ENCODE measurements at regions not wholly inside any gene's neighbourhood (a gene's known extent, or its start where the extent isn't known, plus 50 kb on each side); places are given as distances from the start of the nearest gene placed in this dataset.

DNA sequence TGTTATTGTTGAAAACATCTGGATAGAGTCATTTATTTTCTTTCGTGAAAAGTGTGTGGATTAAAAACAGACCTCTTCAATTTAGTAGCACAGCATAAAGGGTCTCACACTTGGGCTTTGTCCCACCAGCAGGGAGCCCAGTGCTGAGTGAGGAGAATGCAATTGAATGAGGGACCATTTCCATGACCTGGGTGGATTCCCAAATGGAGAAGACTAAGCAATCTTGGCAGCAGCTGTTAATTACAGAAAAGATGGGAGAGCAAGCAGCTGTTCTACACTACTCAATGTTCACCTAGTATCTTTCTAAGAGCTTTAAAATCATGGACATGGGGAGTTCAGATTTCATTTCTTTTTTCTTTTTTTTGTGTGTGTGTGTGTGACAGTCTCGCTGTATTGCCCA lies 121.8 kb upstream of the FN1 start:
- H3K4me1 ChIP-seq (replicated peaks in 1 of 4; ENCODE audit: control insufficient read depth in 3 of 4, insufficient read depth in 4 of 4, low read length in 3 of 4): no peaks in the 10 kb centered on the region
- H3K4me2 ChIP-seq (ENCODE audit: insufficient read depth in 1 of 2, low read depth in 2 of 2, low read length in 2 of 2): no peak overlapping the region
- H3K9ac ChIP-seq (replicated peaks in 1 of 4; ENCODE audit: extremely low read depth in 1 of 4, low read depth in 3 of 4, low read length in 3 of 4): no peak overlapping the region
- H3K27me3 ChIP-seq (replicated peaks in 1 of 4; ENCODE audit: control insufficient read depth in 3 of 4, extremely low read depth in 1 of 4, insufficient read depth in 3 of 4, low read length in 3 of 4): no peaks in the 10 kb centered on the region
- H3K23ac ChIP-seq (ENCODE audit: insufficient read length): no peak overlapping the region
- no peak overlapping the region for H3K4me3 ChIP-seq (ENCODE audit: extremely low read depth in 1 of 4, insufficient read depth in 2 of 4, low read depth in 3 of 4, low read length in 4 of 4)
- WGBS, 2 experiments (ENCODE audit: extremely low coverage in 1 of 2, insufficient coverage in 1 of 2, insufficient read length in 1 of 2, insufficient replicate concordance in 2 of 2, low coverage in 1 of 2, low lambda C conversion rate in 2 of 2, missing lambda C conversion rate in 1 of 2): 94% methylated on average over 2 of the region's 2 CpGs; no CpG with 5 or more reads in 1 of the 2 experiments
- H4K8ac ChIP-seq (ENCODE audit: extremely low read depth, insufficient read depth, low read length): no peak overlapping the region
- no peak overlapping the region for H3K56ac ChIP-seq (replicated peaks; ENCODE audit: insufficient read length, low read depth, low read length)
- H3K79me1 ChIP-seq (ENCODE audit: low read depth, low read length): no peaks in the 10 kb centered on the region
- H3K23me2 ChIP-seq (ENCODE audit: low read depth, low read length): no peaks in the 10 kb centered on the region
- no peak overlapping the region for H4K5ac ChIP-seq (ENCODE audit: insufficient read length, low read depth, low read length)
- no peak overlapping the region for H2BK12ac ChIP-seq (ENCODE audit: low read depth, low read length)
- H2BK5ac ChIP-seq (ENCODE audit: low read depth, low read length): no peak overlapping the region
- H2AFZ ChIP-seq (ENCODE audit: low read length): no peak overlapping the region
- H3K9me3 ChIP-seq (ENCODE audit: insufficient read depth in 2 of 2, low read depth in 1 of 2, low read length in 1 of 2): no peaks in the 10 kb centered on the region
- no peak overlapping the region for H2AK5ac ChIP-seq (ENCODE audit: low read depth, low read length)
- no peaks in the 10 kb centered on the region for H3K79me2 ChIP-seq (ENCODE audit: control insufficient read depth in 1 of 2, insufficient read depth in 2 of 2, low read length in 2 of 2)
- CTCF ChIA-PET (ENCODE audit: partially characterized antibody): no interaction called here
- no peak overlapping the region for H3K4ac ChIP-seq (replicated peaks; ENCODE audit: insufficient read length, low read depth, low read length)
- no peaks in the 10 kb centered on the region for H3K36me3 ChIP-seq (ENCODE audit: control insufficient read depth in 2 of 4, insufficient read depth in 4 of 4, low read length in 3 of 4)
- H3K14ac ChIP-seq (ENCODE audit: insufficient read length): no peak overlapping the region
- no peaks in the 10 kb centered on the region for H4K20me1 ChIP-seq (replicated peaks in 1 of 2; ENCODE audit: control insufficient read depth in 1 of 2, insufficient read depth in 2 of 2, low read length in 2 of 2)
- TF ChIP-seq KDM1A (IDR thresholded peaks at IDR 0.05; ENCODE audit: borderline replicate concordance, low read length) (no peak), GABPA (IDR thresholded peaks at IDR 0.05; ENCODE audit: borderline replicate concordance, insufficient read depth, low read length) (no peak), HDAC6 (IDR thresholded peaks at IDR 0.05; ENCODE audit: low read depth, low read length) (no peak), GTF2F1 (IDR thresholded peaks at IDR 0.05; ENCODE audit: borderline replicate concordance, low read depth, low read length) (no peak), RXRA (IDR thresholded peaks at IDR 0.05; ENCODE audit: insufficient read depth, low read depth, low read length) (no peak), SIX5 (IDR thresholded peaks at IDR 0.05; ENCODE audit: low read depth, low read length) (no peak), CHD1 (IDR thresholded peaks at IDR 0.05; ENCODE audit: low read depth, low read length) (no peak), POU5F1 (IDR thresholded peaks at IDR 0.05; ENCODE audit: low read depth, low read length) (no peak), RFX5 (IDR thresholded peaks at IDR 0.05; ENCODE audit: borderline replicate concordance, low read depth, low read length) (no peak), EZH2 (IDR thresholded peaks at IDR 0.05; ENCODE audit: low read depth, low read length, severe bottlenecking) (no peak), ZNF274 (IDR thresholded peaks at IDR 0.05; ENCODE audit: borderline replicate concordance, extremely low read depth, low read length) (no peak), SUZ12 (IDR thresholded peaks at IDR 0.05; ENCODE audit: low read length) (no peak)
- TF ChIP-seq, protein P1, sequence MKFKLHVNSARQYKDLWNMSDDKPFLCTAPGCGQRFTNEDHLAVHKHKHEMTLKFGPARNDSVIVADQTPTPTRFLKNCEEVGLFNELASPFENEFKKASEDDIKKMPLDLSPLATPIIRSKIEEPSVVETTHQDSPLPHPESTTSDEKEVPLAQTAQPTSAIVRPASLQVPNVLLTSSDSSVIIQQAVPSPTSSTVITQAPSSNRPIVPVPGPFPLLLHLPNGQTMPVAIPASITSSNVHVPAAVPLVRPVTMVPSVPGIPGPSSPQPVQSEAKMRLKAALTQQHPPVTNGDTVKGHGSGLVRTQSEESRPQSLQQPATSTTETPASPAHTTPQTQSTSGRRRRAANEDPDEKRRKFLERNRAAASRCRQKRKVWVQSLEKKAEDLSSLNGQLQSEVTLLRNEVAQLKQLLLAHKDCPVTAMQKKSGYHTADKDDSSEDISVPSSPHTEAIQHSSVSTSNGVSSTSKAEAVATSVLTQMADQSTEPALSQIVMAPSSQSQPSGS (IDR thresholded peaks at IDR 0.05; ENCODE audit: low read length): no peak
- no peak overlapping the region for H3K18ac ChIP-seq (ENCODE audit: extremely low read depth, low read length)
- H4K91ac ChIP-seq (replicated peaks; ENCODE audit: insufficient read length, low read length): no peak overlapping the region
- no peak overlapping the region for H2BK120ac ChIP-seq (replicated peaks; ENCODE audit: low read depth, low read length)
- no peak overlapping the region for H2BK20ac ChIP-seq (ENCODE audit: low read length)
- H2BK15ac ChIP-seq (ENCODE audit: low read length): no peak overlapping the region
- FAIRE-seq (no peak), DNase-seq (ENCODE audit: low read depth in 1 of 2, low spot score in 2 of 2) (no peak)
- H3K27ac ChIP-seq (ENCODE audit: low read depth, low read length): no peak overlapping the region
- POLR2A ChIA-PET (ENCODE audit: partially characterized antibody): no interaction called here

Measured in H1 (cell line).